PC-3 (cell line): ENCODE measurements at regions not wholly inside any gene's neighbourhood (a gene's known extent, or its start where the extent isn't known, plus 50 kb on each side); places are given as distances from the start of the nearest gene placed in this dataset.

Source experiments
- ATAC-seq: fragments of 200-7000 bp; cut with Tn5 transposase; 2 replicates; pipeline ENCODE4 v1.9.1; 2020; ENCODE audit warnings: mild to moderate bottlenecking, moderate library complexity
- BruUV-seq: library from RNA; stranded (reverse); fragments of 400-500 nt; replicated peaks from 2 replicates; lab custom pipeline; 2021; lab: Mats Ljungman, UMichigan
- CTCF ChIA-PET: fragments of 300-600 bp; sonication (Branson Sonifier 250); formaldehyde crosslinking; loops from one replicate; lab custom pipeline; 2022; ENCODE audit warnings: antibody characterized with exemption; lab: Charles Lee
- POLR2A ChIA-PET: fragments of 300-600 bp; sonication (Branson Sonifier 250); formaldehyde crosslinking; loops from one replicate; lab custom pipeline; 2022; ENCODE audit warnings: antibody characterized with exemption; ENCODE audit not compliant: unreplicated experiment; lab: Charles Lee
- DNase-seq: peaks from one replicate; pipeline ENCODE4 v3.0.0-alpha.2; 2015
- H2AFZ ChIP-seq: fragments of 300-600 bp; sonication (generic); 2 replicates; pipeline ENCODE4 v1.6.0; 2016; ENCODE audit warnings: antibody characterized with exemption, low read length
- H3F3A ChIP-seq: fragments of 300-600 bp; sonication (generic); one replicate; pipeline ENCODE4 v1.6.0; 2017; ENCODE audit warnings: antibody characterized with exemption, low read length, control low read depth, mild to moderate bottlenecking; ENCODE audit not compliant: unreplicated experiment
- H3K27ac ChIP-seq: fragments of 300-600 bp; sonication (generic); 2 replicates; pipeline ENCODE4 v1.5.1; 2016; ENCODE audit warnings: mild to moderate bottlenecking, low read length
- H3K27me3 ChIP-seq: fragments of 300-600 bp; sonication (generic); 2 replicates; pipeline ENCODE4 v1.6.1; 2016; ENCODE audit warnings: low read length, mixed read lengths
- H3K36me3 ChIP-seq: fragments of 300-600 bp; sonication (generic); 2 replicates; pipeline ENCODE4 v1.6.1; 2016; ENCODE audit warnings: low read depth, mixed run types, low read length, mixed read lengths
- H3K4me1 ChIP-seq: fragments of 300-600 bp; sonication (generic); 2 replicates; pipeline ENCODE4 v1.5.1; 2016; ENCODE audit warnings: low read length; ENCODE audit not compliant: insufficient read depth
- H3K4me2 ChIP-seq: fragments of 300-600 bp; sonication (generic); 2 replicates; pipeline ENCODE4 v1.6.0; 2016; ENCODE audit warnings: low read length
- H3K4me3 ChIP-seq: fragments of 300-600 bp; sonication (generic); 2 replicates; pipeline ENCODE4 v1.5.1; 2016; ENCODE audit warnings: mild to moderate bottlenecking, low read length, mixed read lengths
- H3K79me2 ChIP-seq: fragments of 300-600 bp; sonication (generic); 2 replicates; pipeline ENCODE4 v1.6.1; 2017; ENCODE audit warnings: low read length, mixed read lengths
- H3K9ac ChIP-seq: fragments of 300-600 bp; sonication (generic); 2 replicates; pipeline ENCODE4 v1.6.0; 2016; ENCODE audit warnings: mild to moderate bottlenecking, low read length
- H3K9me2 ChIP-seq: fragments of 300-600 bp; sonication (generic); replicated peaks from 2 replicates; pipeline ENCODE4 v1.6.1; 2016; ENCODE audit warnings: mixed run types, low read length, mixed read lengths
- H3K9me3 ChIP-seq: fragments of 300-600 bp; sonication (generic); 2 replicates; pipeline ENCODE4 v1.6.1; 2016; ENCODE audit warnings: low read length, mixed read lengths
- H4K20me1 ChIP-seq: fragments of 300-600 bp; sonication (generic); 2 replicates; pipeline ENCODE4 v1.6.1; 2016; ENCODE audit warnings: low read length, mixed read lengths
- EZH2 ChIP-seq: fragments of 300-600 bp; sonication (generic); IDR thresholded peaks from one replicate; pipeline ENCODE4 v1.6.1; 2017; ENCODE audit warnings: antibody characterized with exemption, mild to moderate bottlenecking, low read length; ENCODE audit not compliant: unreplicated experiment
- EZH2phosphoT487 ChIP-seq: fragments of 300-600 bp; sonication (generic); IDR thresholded peaks from 2 replicates; pipeline ENCODE4 v1.6.1; 2018; ENCODE audit warnings: mild to moderate bottlenecking, antibody characterized with exemption, low read length, borderline replicate concordance
- intact Hi-C: fragments of 100-400 bp; cut with micrococcal nuclease; formaldehyde crosslinking; loops from 2 replicates; pipeline ENCODE4 v1.9.0; 2023
- TF ChIP-seq, protein P1 (sequence below): fragments of 300-600 bp; sonication (generic); conservative IDR thresholded peaks from 2 replicates; pipeline ENCODE4 v1.5.1; 2017; ENCODE audit warnings: antibody characterized with exemption, low read depth, mild to moderate bottlenecking, low read length

DNA sequence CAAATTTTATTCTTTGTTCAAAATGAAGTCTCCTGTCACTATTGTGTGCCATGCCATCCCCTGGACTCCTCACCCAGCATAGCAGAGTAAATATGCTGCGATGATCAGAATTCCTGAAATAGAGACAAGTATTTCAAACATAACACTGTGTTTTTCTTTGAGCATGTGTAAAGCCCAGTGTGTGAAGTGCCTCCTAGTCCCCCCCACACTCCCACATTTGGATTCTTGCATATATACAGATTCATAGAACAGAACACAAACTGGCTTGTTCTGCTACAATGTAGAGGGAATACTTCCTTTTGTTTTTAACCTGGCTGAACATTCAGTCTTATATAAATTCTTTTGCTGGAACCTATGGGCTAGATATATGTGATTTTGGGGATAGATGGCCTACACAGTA is 84.9 kb downstream of the NUDT12 start:
- H2AFZ ChIP-seq: no peak overlapping the region
- H3K27ac ChIP-seq: no peak overlapping the region
- CTCF ChIA-PET: no interaction called here
- no peak overlapping the region for H3K9ac ChIP-seq
- BruUV-seq: no TSS peak
- H3K9me3 ChIP-seq: no peaks in the 10 kb centered on the region
- ATAC-seq: no peak
- H3K4me3 ChIP-seq: no peak overlapping the region
- POLR2A ChIA-PET: no interaction called here
- H3K9me2 ChIP-seq: no peaks in the 10 kb centered on the region
- TF ChIP-seq, protein P1, sequence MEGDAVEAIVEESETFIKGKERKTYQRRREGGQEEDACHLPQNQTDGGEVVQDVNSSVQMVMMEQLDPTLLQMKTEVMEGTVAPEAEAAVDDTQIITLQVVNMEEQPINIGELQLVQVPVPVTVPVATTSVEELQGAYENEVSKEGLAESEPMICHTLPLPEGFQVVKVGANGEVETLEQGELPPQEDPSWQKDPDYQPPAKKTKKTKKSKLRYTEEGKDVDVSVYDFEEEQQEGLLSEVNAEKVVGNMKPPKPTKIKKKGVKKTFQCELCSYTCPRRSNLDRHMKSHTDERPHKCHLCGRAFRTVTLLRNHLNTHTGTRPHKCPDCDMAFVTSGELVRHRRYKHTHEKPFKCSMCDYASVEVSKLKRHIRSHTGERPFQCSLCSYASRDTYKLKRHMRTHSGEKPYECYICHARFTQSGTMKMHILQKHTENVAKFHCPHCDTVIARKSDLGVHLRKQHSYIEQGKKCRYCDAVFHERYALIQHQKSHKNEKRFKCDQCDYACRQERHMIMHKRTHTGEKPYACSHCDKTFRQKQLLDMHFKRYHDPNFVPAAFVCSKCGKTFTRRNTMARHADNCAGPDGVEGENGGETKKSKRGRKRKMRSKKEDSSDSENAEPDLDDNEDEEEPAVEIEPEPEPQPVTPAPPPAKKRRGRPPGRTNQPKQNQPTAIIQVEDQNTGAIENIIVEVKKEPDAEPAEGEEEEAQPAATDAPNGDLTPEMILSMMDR: no peak
- no peak for TF ChIP-seq EZH2phosphoT487
- no peak for TF ChIP-seq EZH2
- no peak overlapping the region for H3K4me2 ChIP-seq
- H3K36me3 ChIP-seq: no peaks in the 10 kb centered on the region
- H4K20me1 ChIP-seq: no peaks in the 10 kb centered on the region
- no peaks in the 10 kb centered on the region for H3F3A ChIP-seq
- H3K79me2 ChIP-seq: no peaks in the 10 kb centered on the region
- peaks cover 15% of the 10 kb centered on the region for H3K4me1 ChIP-seq
- no peaks in the 10 kb centered on the region for H3K27me3 ChIP-seq
- DNase-seq: no peak
- intact Hi-C loops: loop anchor here (5.0 kb wide), 1 partner anchor 85 kb away; the partner anchor contains the start of gene NUDT12

DNA sequence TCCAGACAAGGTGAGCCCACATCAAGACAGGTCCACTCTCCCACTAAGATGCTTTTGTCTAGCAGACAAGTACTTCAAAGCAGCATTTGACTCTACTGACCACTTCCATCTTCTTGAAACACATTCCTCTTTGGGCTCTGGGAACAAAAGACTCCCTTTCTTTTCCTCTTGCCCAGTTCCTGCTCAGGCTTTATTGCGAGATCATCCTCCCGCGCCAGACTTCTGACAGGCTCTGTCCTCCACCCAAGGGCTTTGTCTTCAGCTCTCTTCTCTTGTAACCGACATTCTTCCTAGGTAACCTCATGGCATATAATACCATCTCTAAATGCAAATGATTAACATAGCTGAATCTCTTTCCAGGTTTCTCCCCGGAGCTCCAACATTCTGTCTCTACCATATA is 85.8 kb downstream of the NUDT12 start:
- CTCF ChIA-PET: interaction anchor here (1.0 kb wide), 1 partner anchor 43 kb away, joined by 5 read pairs; no protein-coding TSS in a partner anchor
- Histone ChIP-seq H3K9me3 (no peaks in the 10 kb centered on the region), H3K36me3 (no peaks in the 10 kb centered on the region), H4K20me1 (no peaks in the 10 kb centered on the region), H3K79me2 (no peaks in the 10 kb centered on the region), H3K27me3 (no peaks in the 10 kb centered on the region), H3K9me2 (no peaks in the 10 kb centered on the region), H3K9ac (no peak overlapping the region), H2AFZ (no peak overlapping the region), H3K4me3 (no peak overlapping the region), H3F3A (no peaks in the 10 kb centered on the region), H3K4me1 (peaks cover 23% of the 10 kb centered on the region), H3K4me2 (no peak overlapping the region), H3K27ac (no peak overlapping the region)
- no peak for TF ChIP-seq EZH2phosphoT487
- POLR2A ChIA-PET: no interaction called here
- BruUV-seq: no TSS peak
- no peak for DNase-seq
- intact Hi-C loops: loop anchor here (5.0 kb wide), 1 partner anchor 85 kb away; the partner anchor contains the start of gene NUDT12
- no peak for ATAC-seq

GRCh38 chr5:103475629-103476240 is 86.9 kb downstream of the NUDT12 start:
- ChIA-PET POLR2A (interaction anchor here (0.6 kb wide), 1 partner anchor 269 kb away, joined by 3 read pairs; no protein-coding TSS in a partner anchor), CTCF (interaction anchor here (0.6 to 2.1 kb wide), 6 partner anchors 83 to 251 kb away, joined by 3 to 27 read pairs (median 10); partner anchors contain the start of gene MACIR)
- DNase-seq: peak; percentile 91
- Histone ChIP-seq H3K79me2 (no peaks in the 10 kb centered on the region), H3K4me1 (peaks cover 23% of the 10 kb centered on the region), H3K27me3 (no peaks in the 10 kb centered on the region), H3K9me3 (no peaks in the 10 kb centered on the region), H3F3A (no peaks in the 10 kb centered on the region), H3K4me2 (no peak overlapping the region), H3K36me3 (no peaks in the 10 kb centered on the region), H3K9me2 (no peaks in the 10 kb centered on the region), H2AFZ (no peak overlapping the region), H4K20me1 (no peaks in the 10 kb centered on the region), H3K9ac (no peak overlapping the region), H3K4me3 (no peak overlapping the region), H3K27ac (no peak overlapping the region)
- no TSS peak for BruUV-seq
- intact Hi-C loops: loop anchor here (1.0 to 5.0 kb wide), 4 partner anchors 87 to 251 kb away; partner anchors contain the start of genes MACIR and NUDT12
- peak; percentile 61 for ATAC-seq
- TF ChIP-seq, protein P1: peak; percentile 95
- no peak for TF ChIP-seq EZH2
